ENCODE measurements at regions not wholly inside any gene's neighbourhood (a gene's known extent, or its start where the extent isn't known, plus 50 kb on each side); places are given as distances from the start of the nearest gene placed in this dataset.

DNA sequence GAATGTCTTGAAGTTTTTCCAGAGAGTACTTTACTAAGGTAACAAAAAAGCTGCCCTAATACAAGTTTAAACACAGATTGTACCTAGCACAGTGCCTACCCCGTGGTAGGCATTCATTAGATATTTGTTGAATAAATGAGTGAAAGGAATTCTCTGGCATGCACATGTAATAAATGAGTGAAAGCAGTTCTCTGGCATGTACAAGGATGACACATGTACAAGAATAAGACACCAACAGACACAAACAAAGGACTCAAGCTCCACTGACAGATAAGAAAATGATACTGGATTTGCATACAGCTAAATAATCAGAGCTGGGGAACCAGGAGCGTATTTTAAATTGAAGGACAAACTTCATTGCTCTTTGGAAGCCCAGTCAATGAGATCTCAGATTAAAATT lies 535.8 kb downstream of the EFNA5 start:
- DNase-seq: no peak

DNA sequence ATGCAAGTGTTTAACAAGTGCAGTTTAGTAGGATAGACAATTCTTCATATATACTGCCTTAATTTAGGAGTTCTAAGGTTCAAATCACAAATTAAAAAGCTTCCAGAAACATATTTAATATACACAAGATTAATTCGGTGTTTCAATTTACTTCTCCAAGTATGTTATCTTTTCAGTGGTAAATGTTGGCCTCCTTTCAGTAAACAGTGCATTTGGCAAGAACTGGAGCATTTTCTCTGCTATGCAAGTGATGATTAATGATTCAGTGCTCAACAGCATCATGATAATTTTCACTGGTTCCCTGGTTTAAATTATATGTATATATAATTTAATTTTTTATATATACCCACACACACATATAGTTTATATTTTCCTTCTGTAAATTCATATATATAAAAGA lies 541.7 kb downstream of the EFNA5 start:
- no peak for DNase-seq

DNA sequence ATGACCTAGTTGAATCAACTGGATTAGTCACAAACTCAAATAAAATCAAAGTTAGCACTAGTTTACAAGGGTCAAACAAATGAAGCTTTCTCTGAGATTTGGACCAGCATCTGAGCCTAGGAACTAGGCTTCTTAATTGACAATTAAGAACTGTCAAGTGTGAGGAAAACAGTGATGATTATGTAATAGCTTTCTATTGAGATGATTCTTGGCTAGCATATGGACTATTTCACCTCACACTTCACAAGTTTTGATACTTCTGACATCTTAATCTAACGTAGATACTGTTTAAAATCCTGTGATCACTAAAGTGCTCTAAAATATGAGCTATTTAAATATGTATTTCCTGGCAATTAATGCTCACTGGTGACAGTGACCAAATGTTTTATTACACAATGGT lies 542.9 kb downstream of the EFNA5 start:
- no peak for DNase-seq

DNA sequence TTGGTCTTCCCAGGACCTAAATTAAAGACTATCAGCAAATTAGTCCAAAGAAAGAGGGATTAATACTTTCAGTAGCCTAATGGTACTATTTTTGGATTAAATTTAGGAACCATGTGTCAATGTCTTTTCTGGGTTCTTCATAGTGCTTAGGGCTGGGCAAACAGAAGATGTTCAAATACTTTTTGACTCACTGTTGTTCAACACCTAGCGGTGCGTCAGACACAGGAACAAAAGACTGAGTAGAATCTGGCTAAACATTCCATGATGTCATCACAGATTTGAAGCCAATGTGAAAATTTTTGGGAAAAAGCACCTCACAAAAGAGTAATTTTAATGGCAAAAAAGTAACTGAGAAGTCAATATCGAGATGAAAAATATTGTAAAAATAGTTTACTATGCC lies 544.4 kb downstream of the EFNA5 start:
- DNase-seq: no peak

DNA sequence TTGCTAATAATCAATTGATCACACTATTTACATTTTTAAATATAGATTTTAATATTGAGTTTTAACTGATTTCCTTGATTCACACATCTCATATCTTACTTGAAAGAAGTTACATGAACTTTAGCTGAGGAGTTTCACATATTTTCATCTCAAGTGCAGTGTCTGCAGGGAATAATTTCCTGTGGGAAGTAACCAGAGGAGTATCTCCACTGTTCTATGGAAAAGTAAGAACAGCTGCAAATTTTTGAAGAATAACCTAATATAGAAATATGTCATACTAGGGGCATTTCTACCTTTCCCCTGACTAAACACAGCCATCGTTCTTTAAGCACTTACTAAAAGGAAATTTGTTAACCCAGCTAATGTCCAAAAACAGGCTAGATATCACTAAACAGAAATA lies 546.4 kb downstream of the EFNA5 start:
- DNase-seq: no peak

DNA sequence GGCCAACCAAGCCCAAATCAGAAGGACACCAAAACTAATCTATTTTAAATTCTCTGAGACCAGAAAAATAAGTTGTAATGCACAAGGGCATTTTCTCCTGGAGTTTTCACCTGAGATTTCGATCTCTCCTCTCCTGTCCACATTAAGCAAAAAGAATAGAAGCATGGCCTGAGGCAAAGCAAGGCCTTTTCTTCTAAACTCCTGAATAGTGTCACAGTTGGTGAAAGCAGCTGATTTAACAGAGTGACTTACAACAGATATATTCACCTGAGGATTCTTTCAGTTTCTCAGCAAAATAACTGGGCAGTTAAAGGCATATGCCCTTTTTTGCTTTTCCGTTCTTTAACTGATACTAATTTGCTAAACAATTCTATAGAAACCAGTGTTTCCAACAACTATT lies 547.7 kb downstream of the EFNA5 start:
- DNase-seq: no peak

DNA sequence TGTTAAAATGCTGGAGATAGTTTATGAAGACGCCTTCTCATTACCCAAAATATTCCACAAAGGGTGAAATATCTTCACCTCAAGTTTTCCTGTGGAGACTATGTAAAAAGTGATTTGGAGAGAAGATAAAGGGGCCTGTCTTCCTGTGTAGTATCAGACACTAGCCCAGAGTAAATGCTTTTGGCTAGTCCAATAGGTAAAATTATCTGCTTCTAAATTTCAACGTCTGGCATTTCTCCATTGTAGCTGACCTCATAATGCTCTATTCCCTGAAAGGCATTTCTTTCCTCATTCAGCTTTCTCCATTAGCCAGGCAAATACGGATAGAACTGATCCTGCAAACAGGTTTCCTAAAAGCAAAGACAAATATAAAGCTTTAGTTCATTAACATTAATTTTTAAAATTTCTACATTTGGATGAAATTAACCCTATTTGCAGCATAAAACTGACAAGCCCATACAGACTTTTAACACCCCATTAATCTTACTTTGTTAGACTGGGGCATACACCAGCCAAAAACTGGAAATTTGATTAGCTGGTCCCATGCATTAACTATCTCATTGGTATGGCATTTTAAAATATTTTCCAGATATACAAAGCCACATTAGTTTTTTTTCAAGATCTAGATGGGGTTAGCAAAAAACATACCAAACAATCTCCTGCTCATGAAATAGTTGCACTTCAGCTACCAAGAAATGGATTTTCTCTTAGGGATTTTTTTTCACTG lies 548.8 kb downstream of the EFNA5 start:
- no peak for DNase-seq

DNA sequence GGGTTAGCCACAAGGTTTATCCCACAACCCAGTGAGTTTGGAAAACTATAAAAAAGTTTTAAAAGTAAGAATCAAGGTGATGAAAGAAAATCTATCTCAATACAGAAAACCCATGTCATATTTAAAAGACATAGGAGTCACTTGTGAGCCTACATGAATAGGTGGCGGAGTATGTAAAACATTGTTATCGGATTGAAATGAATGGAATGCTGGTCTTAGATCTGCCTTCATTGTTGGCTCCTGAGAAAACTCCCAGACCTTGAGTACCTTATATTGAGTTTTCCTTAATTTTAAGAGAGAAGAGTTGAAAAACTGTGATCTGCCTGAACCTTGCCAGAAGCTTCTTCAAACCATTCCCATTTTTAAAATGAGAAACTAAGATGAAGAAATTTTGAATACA lies 551.1 kb downstream of the EFNA5 start:
- no peak for DNase-seq

DNA sequence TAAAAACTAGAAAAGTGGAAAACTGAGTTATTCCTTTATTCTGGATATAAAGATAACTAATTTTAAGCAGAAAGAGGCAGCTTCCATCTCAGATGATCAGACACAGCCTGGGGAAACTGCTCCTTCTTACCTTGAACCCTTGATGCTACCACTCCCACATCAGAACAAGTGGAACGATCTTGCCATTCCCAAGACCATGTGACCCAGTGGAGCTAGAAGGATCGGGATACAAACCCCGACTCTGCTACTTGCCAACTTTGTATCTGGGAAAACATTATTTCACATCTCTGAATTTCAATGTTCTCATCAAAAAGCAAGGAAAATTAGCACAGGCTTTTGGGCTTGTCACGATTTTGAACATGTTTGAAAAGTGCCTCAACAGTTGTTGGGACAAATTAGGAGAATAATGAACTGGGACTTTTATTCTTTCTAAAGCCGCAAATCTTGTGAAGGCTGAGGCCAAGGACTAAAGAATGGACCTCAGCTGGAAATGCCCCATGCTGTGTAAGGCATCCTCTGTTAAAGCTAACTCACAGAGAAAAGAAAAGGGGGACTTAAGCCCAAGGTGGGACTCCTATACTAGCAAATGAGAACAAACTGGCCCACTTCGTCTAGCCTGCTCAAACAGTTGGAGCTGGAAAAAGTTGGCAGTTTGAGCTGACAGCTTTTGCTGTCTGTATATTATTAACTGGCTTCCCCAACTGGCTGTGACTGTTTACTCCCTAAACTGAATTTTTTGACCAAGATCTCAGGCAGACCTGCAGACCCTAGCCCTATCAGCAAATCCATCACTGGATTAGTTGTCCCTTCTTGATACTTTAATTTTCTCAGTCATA lies 552.3 kb downstream of the EFNA5 start:
- DNase-seq: no peak

DNA sequence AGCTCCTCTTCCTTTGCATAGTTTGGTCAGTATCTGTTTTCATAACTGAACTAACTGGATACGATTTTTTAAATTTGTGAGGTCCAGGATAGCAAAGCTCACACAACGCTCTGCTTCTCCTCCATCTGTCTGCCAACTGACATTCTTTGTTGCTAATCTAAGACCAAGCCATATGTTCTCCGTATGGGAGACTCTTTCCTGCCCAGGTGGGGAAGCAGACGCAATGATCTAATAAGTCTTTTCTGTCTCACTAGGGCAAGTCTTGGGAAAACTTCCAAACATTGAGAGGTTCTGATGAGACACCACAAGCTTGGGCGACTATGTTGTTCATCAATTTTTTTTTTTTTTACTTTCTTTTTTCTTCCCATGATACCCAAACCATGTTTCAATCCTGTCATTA lies 558.5 kb downstream of the EFNA5 start:
- no peak for DNase-seq

DNA sequence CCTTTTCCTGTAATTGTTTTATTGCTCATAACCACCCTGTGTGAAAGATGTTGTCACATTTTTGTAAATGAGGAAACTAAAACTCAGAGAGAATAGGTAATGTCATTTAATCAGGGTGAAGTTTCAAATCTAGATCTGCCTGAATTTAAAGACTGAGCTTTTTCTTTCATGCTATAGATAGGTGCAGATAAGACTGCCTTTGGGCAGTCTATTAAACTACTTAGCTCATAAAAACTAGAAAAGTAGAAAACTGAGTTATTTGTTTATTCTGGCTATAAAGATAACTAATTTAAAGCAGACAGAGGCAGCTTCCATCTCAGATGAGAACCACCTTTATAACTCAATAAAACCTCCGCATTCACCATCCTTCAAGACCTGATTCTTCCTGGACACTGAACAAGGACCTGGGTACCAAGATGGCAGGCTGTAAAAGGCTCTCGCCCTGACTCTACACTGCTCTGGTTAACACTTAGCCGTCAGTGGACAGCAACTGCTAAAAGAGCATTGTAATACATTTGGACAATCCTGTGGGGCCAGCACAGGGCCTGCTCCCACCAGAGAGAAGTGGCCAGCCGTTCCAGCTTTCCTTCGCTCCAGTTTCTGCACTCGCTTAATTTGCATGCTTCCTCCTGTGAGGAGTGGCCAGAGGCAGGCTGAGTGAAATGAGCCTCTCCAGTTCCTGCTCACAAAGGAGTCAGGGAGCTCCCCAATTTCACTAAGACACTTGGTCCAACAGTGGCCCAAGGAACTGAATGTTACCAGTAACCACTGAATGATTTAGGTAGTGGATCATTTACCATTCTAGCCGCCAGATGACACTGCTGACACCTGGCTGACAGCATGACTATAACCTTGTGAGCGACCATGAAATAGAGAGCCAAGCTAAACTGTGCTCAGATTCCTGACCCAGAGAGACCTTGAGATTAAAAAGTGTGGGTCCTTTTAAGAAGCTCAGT lies 566.4 kb downstream of the EFNA5 start:
- no peak for DNase-seq

DNA sequence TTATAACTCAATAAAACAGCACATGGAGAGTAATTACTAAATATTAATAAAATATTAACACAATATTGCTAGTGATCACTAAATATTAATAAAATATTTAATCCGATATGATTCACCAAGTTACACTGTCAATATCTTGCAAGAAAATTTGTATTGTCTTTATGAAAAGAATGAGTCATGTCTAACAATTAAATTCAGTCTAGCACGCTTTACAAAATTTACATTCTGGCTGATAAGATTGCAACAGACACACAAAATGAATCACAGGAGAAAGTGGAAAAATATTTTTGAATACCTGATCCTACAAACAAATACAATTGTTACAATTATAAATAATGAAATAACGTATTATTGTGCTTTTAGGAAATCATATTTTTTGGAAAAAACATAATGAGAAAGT lies 567.2 kb downstream of the EFNA5 start:
- DNase-seq: no peak

DNA sequence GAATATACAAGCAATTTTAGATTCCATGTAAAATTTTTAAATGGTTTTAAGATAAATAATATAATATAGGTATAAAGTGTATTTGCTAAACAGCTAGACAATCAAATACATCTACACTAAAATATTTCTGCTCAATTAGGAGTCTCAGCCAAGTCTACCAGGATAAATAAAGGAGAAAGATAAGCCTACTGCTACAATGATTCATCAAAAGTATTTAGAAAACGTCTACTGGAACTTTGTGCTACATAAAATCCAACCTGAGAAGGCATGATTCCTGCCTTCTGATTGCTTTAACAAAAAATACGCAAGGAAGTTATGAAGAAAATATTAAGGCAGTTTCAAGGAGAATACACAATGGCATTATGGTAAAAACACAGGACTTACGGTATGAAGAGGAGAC lies 570.6 kb downstream of the EFNA5 start:
- DNase-seq: no peak

DNA sequence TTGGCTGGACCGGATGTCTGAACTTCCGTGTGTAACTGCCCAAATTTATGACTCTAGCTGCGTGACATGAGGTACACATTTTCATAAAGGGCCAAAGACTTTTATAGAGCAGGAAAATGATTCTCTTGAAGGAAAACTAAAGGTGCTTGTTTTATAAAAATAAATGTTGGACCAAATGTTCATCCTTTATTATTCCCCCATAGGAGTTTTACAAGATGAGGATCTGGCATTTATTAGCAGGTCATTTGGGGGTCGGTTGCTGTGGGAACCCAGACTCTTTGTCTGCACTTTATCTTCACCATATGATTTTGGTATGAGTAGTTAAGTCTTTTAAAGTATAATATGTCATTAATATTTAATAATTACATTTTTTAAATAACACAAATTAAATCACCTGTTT lies 571.2 kb downstream of the EFNA5 start:
- no peak for DNase-seq

DNA sequence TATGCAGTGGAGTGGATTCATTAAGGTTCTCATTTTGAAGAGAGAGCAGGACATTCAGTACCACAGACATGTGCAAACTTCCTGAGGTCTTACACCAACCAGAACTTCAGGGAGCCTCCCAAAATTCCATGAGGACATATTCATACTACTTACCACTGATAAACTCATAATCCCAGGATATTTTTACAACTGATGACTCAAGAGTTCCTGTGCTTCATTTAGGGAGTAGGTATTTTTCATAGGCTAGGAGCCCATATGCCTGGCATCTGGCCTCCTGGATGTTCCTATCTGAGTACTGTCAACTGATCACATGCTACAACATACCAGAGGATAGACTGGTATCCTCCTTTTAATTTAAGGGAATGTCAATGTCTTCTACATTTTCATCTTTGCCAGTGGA lies 578.0 kb downstream of the EFNA5 start:
- DNase-seq: no peak

DNA sequence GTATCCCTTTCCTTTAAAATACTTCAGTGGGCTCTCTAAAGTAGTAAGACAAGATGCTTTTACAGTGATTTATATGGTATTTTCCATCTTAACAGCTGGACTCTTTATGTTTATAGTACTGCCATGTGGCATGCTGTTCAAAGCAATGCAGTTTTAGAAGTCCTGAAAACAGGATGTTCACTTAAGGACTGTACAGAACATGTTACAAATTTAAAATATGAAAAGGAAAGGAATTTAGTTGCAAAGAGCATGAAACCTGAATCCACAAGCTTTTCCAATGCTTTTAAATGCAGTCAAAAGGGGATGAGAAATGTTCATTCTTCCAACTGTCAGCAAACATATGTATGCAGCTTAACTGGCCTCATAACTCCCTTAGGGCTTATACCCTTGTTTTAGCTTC lies 580.2 kb downstream of the EFNA5 start:
- DNase-seq: no peak

DNA sequence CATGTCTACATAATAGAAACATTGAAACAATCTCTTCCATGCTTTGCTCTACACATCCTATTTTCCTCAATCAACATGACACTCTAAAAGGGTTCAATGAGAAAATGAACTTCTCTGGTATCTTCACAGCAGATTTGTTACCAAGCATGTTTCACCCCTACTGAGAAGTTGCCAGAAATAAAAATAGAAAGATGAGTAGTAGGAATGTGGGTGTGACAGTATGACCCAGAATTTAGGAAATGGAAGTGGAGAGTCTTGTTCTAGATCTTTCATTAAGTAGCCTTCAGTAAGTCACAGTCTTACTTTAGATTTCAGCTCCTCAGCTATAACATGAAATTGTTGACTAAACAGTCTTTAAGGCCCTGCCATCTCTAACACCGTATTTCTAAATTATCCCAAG lies 581.8 kb downstream of the EFNA5 start:
- no peak for DNase-seq

DNA sequence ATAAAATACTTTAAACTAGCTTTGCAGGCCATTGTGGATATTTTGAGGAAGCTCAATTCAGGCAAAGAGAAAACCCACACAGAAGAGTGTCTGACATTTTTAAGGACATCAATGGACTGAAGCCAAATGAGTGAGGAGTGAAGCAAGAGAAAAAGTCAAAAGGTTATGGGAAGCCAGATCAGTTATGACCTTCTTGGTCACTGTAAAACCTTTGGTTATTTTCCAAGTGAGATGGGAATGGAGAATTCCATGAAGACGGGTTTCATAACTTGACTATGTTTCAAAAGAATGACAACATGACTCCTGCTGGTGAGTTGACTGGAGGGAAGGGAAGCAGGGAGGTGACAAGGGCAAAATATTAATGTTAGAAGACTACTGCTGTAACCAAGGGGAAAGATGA lies 585.2 kb downstream of the EFNA5 start:
- DNase-seq: no peak

DNA sequence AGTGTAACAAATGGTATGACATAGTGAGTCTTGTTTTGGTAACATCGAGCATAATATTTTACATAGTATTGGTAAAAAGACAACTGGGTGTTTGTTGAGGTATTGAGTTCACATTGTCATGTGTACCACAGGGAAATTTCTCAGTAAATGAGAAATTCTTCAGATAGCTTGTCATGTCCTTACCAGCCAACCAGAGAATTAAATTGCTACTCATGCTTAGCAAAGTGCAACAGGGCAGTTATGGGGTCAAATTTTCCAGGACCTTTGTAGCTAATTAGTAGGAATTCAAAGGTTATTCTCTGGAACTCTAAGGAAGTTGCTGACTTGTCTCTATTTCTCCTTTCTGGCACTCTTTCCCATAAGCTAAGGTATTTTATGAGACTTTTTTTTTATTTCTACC lies 595.7 kb downstream of the EFNA5 start:
- no peak for DNase-seq

DNA sequence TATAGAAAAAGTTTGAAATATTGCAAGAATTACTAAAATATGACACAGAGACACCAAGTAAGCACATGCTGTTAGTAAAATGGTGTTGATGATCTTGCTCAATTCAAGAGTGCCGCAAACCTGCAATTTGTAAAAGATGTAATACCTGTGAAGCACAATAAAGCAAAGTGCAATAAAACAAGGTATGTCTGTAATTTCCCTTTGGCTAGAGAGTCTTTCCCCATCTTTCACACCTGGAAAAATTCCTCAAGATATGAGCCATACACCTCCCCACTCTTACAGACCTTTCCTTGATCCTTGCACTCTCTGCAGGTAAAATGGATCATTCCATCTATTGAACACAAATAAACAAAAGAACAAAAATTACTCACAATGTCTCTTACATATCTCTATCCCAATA lies 597.8 kb downstream of the EFNA5 start:
- no peak for DNase-seq

DNA sequence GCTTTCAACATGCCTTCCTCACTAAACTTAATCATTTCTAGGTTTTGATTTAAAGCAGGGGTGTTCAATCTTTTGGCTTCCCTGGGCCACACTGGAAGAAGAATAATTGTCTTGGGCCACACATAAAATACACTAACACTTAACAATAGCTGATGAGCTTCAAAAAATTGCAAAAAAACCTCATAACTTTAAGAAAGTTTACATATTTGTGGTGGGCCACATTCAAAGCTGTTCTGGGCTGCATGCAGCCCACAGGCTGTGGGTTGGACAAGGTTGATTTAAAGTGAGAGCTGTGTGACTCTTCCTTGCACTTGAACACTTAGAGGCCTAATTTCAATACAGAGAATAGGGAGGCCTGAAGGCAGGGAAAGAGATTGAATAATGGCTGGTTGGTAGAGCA lies 598.3 kb downstream of the EFNA5 start:
- DNase-seq: no peak

DNA sequence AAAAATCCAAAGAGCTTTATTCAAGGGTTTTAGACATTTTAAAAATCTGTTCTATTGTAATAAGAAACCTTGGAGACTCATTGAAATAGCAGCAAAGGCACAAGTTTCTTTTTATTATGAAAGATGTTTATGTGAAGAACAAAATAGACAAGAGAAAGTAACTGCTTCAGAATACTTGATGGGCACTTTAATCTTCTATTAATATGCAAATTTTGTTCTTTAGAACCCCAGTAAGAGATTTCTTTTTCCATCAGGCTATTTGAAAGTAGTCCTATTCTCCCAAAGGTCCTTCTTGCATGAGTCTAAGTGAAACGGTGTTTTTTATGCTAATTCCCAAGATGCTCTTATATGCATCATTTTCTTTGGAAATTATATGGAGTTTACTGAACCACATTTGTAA lies 602.0 kb downstream of the EFNA5 start:
- no peak for DNase-seq

DNA sequence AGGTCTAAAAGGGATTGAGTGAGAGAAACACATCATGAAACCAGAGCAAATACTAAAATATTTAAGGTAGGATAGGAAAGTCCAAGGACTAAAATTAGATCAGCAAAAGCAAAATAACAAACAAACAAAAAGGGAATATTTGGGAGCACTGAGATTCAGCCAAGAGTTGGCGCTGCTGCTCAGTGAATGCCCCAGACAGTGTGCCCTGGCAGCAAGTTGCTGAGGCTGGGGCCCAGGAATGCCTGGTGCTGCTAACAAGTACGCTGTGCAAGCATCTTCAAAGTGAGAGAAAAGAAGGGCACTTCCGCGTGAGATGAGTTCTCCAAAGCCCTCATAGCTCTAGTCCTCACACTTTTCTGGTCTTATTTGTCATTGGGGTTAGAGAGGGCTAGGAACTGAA lies 603.3 kb downstream of the EFNA5 start:
- DNase-seq: no peak

DNA sequence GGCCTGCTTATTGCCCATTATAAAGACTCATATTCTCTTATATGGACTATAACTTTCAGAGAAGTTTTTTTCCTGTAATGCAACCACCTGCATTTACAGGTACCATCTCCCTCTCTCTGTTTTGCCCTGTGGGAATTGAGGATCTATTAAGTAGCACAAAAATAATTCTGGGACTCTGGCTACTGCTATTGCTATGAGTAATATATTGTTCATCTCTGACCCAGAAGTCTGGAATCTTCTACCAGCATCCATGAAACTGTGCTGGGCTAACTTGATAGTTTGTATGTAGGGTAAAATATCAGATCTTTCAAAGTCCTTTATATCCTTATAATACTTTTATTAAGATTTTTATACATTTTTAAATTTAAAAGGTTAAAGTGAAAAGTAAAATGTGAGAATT lies 607.2 kb downstream of the EFNA5 start:
- DNase-seq: no peak

All from stimulated activated CD4-positive, alpha-beta T cell treated with anti-CD3 and anti-CD28 coated beads, Interleukin-1b, Interleukin-23, amount 100 ng/mL, for 48 hours (primary cell).